ENCODE measurements at regions not wholly inside any gene's neighbourhood (a gene's known extent, or its start where the extent isn't known, plus 50 kb on each side); places are given as distances from the start of the nearest gene placed in this dataset.

GRCh38 chr6:132199343-132199742 lies 201.9 kb downstream of the MOXD1 start:
- ChIA-PET CTCF (ENCODE audit: unreplicated experiment) (no interaction called here), POLR2A (interaction anchor here (0.5 kb wide), 1 partner anchor 277 kb away, joined by 3 read pairs; no protein-coding TSS in a partner anchor)
- no peak overlapping the region for H3K4me2 ChIP-seq (ENCODE audit: low read length)
- no peak for TF ChIP-seq CTCF (conservative IDR thresholded peaks at IDR 0.05; ENCODE audit: low read length)
- no peak for DNase-seq (ENCODE audit: low spot score)
- no peaks in the 10 kb centered on the region for H4K20me1 ChIP-seq (ENCODE audit: insufficient read depth, low read length)
- peak overlapping the region; percentile 16; the same call in 1 of the 2 replicates for H2AFZ ChIP-seq (ENCODE audit: low read length)
- H3K4me1 ChIP-seq (ENCODE audit: insufficient read depth, low read length, poor library complexity, severe bottlenecking), result no peaks in the 10 kb centered on the region
- no peak overlapping the region for H3K27ac ChIP-seq (ENCODE audit: low read depth, low read length, poor library complexity, severe bottlenecking)
- H3K9me3 ChIP-seq (ENCODE audit: low read length), result no peaks in the 10 kb centered on the region
- H3K4me3 ChIP-seq (ENCODE audit: low read depth, low read length, poor library complexity, severe bottlenecking), result no peak overlapping the region
- intact Hi-C loops (cut with micrococcal nuclease; ENCODE audit: unreplicated experiment), result no loop called here
- H3K9me2 ChIP-seq (ENCODE audit: insufficient read depth, low read length), result no peaks in the 10 kb centered on the region
- no peaks in the 10 kb centered on the region for H3K36me3 ChIP-seq (ENCODE audit: insufficient read depth, low read length)
- H3K79me2 ChIP-seq (ENCODE audit: insufficient read depth, low read depth, low read length), result no peaks in the 10 kb centered on the region
- no TSS peak for BruUV-seq (replicated peaks)

- CTCF ChIA-PET (ENCODE audit: unreplicated experiment), result no interaction called here
- Histone ChIP-seq H3K36me3 (ENCODE audit: insufficient read depth, low read length) (no peaks in the 10 kb centered on the region), H3K4me3 (ENCODE audit: low read depth, low read length, poor library complexity, severe bottlenecking) (no peak overlapping the region), H2AFZ (ENCODE audit: low read length) (no peak overlapping the region), H3K9me3 (ENCODE audit: low read length) (no peaks in the 10 kb centered on the region), H3K4me1 (ENCODE audit: insufficient read depth, low read length, poor library complexity, severe bottlenecking) (no peaks in the 10 kb centered on the region), H3K27ac (ENCODE audit: low read depth, low read length, poor library complexity, severe bottlenecking) (no peak overlapping the region), H3K79me2 (ENCODE audit: insufficient read depth, low read depth, low read length) (no peaks in the 10 kb centered on the region), H3K9me2 (ENCODE audit: insufficient read depth, low read length) (no peaks in the 10 kb centered on the region), H3K4me2 (ENCODE audit: low read length) (no peak overlapping the region), H4K20me1 (ENCODE audit: insufficient read depth, low read length) (no peaks in the 10 kb centered on the region)
- BruUV-seq (replicated peaks), result no TSS peak
- POLR2A ChIA-PET, result no interaction called here
- no peak for TF ChIP-seq CTCF (conservative IDR thresholded peaks at IDR 0.05; ENCODE audit: low read length)
- intact Hi-C loops (cut with micrococcal nuclease; ENCODE audit: unreplicated experiment), result no loop called here
- no peak for DNase-seq (ENCODE audit: low spot score)
These were observed 202.4 kb downstream of the MOXD1 start for GRCh38 chr6:132198896-132199295.

- H3K4me3 ChIP-seq (ENCODE audit: low read depth, low read length, poor library complexity, severe bottlenecking), result no peak overlapping the region
- CTCF ChIA-PET (ENCODE audit: unreplicated experiment), result no interaction called here
- no peak overlapping the region for H3K27ac ChIP-seq (ENCODE audit: low read depth, low read length, poor library complexity, severe bottlenecking)
- no peaks in the 10 kb centered on the region for H3K9me2 ChIP-seq (ENCODE audit: insufficient read depth, low read length)
- H3K4me1 ChIP-seq (ENCODE audit: insufficient read depth, low read length, poor library complexity, severe bottlenecking), result no peaks in the 10 kb centered on the region
- no peaks in the 10 kb centered on the region for H3K9me3 ChIP-seq (ENCODE audit: low read length)
- BruUV-seq (replicated peaks), result no TSS peak
- no peak overlapping the region for H3K4me2 ChIP-seq (ENCODE audit: low read length)
- peak overlapping the region; percentile 16; the same call in 1 of the 2 replicates for H2AFZ ChIP-seq (ENCODE audit: low read length)
- H3K79me2 ChIP-seq (ENCODE audit: insufficient read depth, low read depth, low read length), result no peaks in the 10 kb centered on the region
- H4K20me1 ChIP-seq (ENCODE audit: insufficient read depth, low read length), result no peaks in the 10 kb centered on the region
- no peak for DNase-seq (ENCODE audit: low spot score)
- POLR2A ChIA-PET, result no interaction called here
- intact Hi-C loops (cut with micrococcal nuclease; ENCODE audit: unreplicated experiment), result no loop called here
- no peaks in the 10 kb centered on the region for H3K36me3 ChIP-seq (ENCODE audit: insufficient read depth, low read length)
- TF ChIP-seq EZH2phosphoT487 (IDR thresholded peaks at IDR 0.05; ENCODE audit: borderline replicate concordance, low read depth, low read length) (no peak), CTCF (conservative IDR thresholded peaks at IDR 0.05; ENCODE audit: low read length) (no peak)
These were observed 203.2 kb downstream of the MOXD1 start for GRCh38 chr6:132198040-132198439.
